Spleen (tissue), 11 donors: ENCODE measurements at regions not wholly inside any gene's neighbourhood (a gene's known extent, or its start where the extent isn't known, plus 50 kb on each side); places are given as distances from the start of the nearest gene placed in this dataset.
"Not testable (repeated sequence)": the region's sequence is repeated elsewhere in the genome, so short reads cannot be mapped to it uniquely, and the experiment has no call there.

Experiments
- DNase-seq: peaks from one replicate; pipeline ENCODE4 v3.0.0-alpha.2; 2020
- H3K27ac ChIP-seq, 8 donors: fragments of 200-600 bp; sonication (generic) in 7 of 8; 1 replicate in 4 of 8; 2 replicates in 4 of 8; pipeline versions ENCODE4 v1.5.0 to v1.8.0; 2016 to 2021; ENCODE audit warnings: inconsistent platforms in 4 of 8, mild to moderate bottlenecking in 4 of 8, moderate library complexity in 1 of 8
- H3K27me3 ChIP-seq, 7 donors: fragments of 200-600 bp; sonication (generic) in 6 of 7; replicated peaks in 1 of 7; 1 replicate in 4 of 7; 2 replicates in 3 of 7; pipeline versions ENCODE4 v1.5.0 to v1.8.0; 2016 to 2021; ENCODE audit warnings: inconsistent platforms in 3 of 7, mild to moderate bottlenecking in 1 of 7
- H3K36me3 ChIP-seq, 6 donors: fragments of 200-600 bp; sonication (generic) in 5 of 6; 1 replicate in 4 of 6; 2 replicates in 2 of 6; pipeline versions ENCODE4 v1.5.0 to v1.8.0; 2016 to 2021; ENCODE audit warnings: inconsistent platforms in 2 of 6
- H3K4me1 ChIP-seq, 6 donors: fragments of 200-600 bp; sonication (generic) in 5 of 6; 1 replicate in 3 of 6; 2 replicates in 3 of 6; pipeline versions ENCODE4 v1.5.0 to v1.8.0; 2016 to 2021; ENCODE audit warnings: inconsistent platforms in 3 of 6
- H3K4me3 ChIP-seq, 8 donors: fragments of 200-600 bp; sonication (generic) in 7 of 8; 1 replicate in 4 of 8; 2 replicates in 4 of 8; pipeline versions ENCODE4 v1.5.0 to v1.8.0; 2016 to 2021; ENCODE audit warnings: inconsistent platforms in 4 of 8, mild to moderate bottlenecking in 4 of 8, moderate library complexity in 2 of 8
- H3K9me3 ChIP-seq, 8 donors: fragments of 200-600 bp; sonication (generic) in 7 of 8; 1 replicate in 4 of 8; 2 replicates in 4 of 8; pipeline versions ENCODE4 v1.5.0 to v1.8.0; 2016 to 2021; ENCODE audit warnings: inconsistent platforms in 4 of 8
- POLR2A ChIP-seq, 3 donors: fragments of 450-650 bp; IDR thresholded peaks; one replicate each; pipeline ENCODE4 v1.5.1; 2017; ENCODE audit warnings: antibody characterized with exemption in 3 of 3, mild to moderate bottlenecking in 1 of 3
- POLR2AphosphoS5 ChIP-seq, 3 donors: sonication (generic); formaldehyde crosslinking; IDR thresholded peaks; one replicate each; pipeline ENCODE4 v1.5.1; 2017; ENCODE audit warnings: antibody characterized with exemption in 3 of 3
- WGBS, 5 donors: extraction: QIAGEN DNeasy Blood & Tissue Kit in 3 of 5; methylation state at CpG; one replicate each; pipeline versions ENCODE4 v1.1.5 to v1.1.7; 2013 to 2018; 5-methylcytosine and 5-hydroxymethylcytosine counted together
- intact Hi-C: fragments of 100-400 bp; cut with DNase I; formaldehyde crosslinking; loops from one replicate; pipeline ENCODE4 v1.15.0; 2023; ENCODE audit warnings: low total_unique reads
- TF ChIP-seq, protein P1 (sequence below), 11 experiments: fragments of 200-600 bp in 7 of 11; fragments of 450-650 bp in 4 of 11; sonication (generic) in 4 of 11; IDR thresholded peaks in 8 of 11; conservative IDR thresholded peaks in 3 of 11; 1 replicate in 7 of 11; 2 replicates in 4 of 11; pipeline versions ENCODE4 v1.4.0 to v1.8.0; 2016 to 2021; ENCODE audit warnings: antibody characterized with exemption in 11 of 11, inconsistent platforms in 4 of 11, mild to moderate bottlenecking in 1 of 11
- donor health status: healthy with polysubstance abuse.
- donor health status: DM: no; HTN: no; CAD: no; lungs with moderate emphysema.
- donor health status: DM: no; HTN: no; CAD: no.
- donor health status: Bipolar disorder and iron deficiency.
- donor health status: healthy.
- donor health status: DM: no; HTN: no; CAD: no.
- donor health status: DM: yes; HTN: yes; CAD: no.

- Histone ChIP-seq H3K27ac (no peak overlapping the region), H3K4me3 (peak overlapping the region in 1 of 8 donors; percentile 42), H3K4me1 (peaks cover 0 to 17% (median 11%) of the 10 kb centered on the region in 6 donors), H3K9me3 (no peaks in the 10 kb centered on the region), H3K36me3 (no peaks in the 10 kb centered on the region), H3K27me3 (peaks cover 0 to 95% (median 44%) of the 10 kb centered on the region in 7 donors)
- WGBS, 5 donors = 28 to 49% (median 40%) methylated on average over 29 to 31 of the region's 31 CpGs
- no peak for DNase-seq
- TF ChIP-seq, protein P1, sequence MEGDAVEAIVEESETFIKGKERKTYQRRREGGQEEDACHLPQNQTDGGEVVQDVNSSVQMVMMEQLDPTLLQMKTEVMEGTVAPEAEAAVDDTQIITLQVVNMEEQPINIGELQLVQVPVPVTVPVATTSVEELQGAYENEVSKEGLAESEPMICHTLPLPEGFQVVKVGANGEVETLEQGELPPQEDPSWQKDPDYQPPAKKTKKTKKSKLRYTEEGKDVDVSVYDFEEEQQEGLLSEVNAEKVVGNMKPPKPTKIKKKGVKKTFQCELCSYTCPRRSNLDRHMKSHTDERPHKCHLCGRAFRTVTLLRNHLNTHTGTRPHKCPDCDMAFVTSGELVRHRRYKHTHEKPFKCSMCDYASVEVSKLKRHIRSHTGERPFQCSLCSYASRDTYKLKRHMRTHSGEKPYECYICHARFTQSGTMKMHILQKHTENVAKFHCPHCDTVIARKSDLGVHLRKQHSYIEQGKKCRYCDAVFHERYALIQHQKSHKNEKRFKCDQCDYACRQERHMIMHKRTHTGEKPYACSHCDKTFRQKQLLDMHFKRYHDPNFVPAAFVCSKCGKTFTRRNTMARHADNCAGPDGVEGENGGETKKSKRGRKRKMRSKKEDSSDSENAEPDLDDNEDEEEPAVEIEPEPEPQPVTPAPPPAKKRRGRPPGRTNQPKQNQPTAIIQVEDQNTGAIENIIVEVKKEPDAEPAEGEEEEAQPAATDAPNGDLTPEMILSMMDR (IDR thresholded peaks at IDR 0.05 in 8 of 11, conservative IDR thresholded peaks at IDR 0.05 in 3 of 11) = no peak
- TF ChIP-seq POLR2AphosphoS5 (IDR thresholded peaks at IDR 0.05) (no peak), POLR2A (IDR thresholded peaks at IDR 0.05) (no peak)
- intact Hi-C loops = no loop called here
Observed at GRCh38 chr1:148353461-148354283, 129.4 kb downstream of the PPIAL4G start.

DNA sequence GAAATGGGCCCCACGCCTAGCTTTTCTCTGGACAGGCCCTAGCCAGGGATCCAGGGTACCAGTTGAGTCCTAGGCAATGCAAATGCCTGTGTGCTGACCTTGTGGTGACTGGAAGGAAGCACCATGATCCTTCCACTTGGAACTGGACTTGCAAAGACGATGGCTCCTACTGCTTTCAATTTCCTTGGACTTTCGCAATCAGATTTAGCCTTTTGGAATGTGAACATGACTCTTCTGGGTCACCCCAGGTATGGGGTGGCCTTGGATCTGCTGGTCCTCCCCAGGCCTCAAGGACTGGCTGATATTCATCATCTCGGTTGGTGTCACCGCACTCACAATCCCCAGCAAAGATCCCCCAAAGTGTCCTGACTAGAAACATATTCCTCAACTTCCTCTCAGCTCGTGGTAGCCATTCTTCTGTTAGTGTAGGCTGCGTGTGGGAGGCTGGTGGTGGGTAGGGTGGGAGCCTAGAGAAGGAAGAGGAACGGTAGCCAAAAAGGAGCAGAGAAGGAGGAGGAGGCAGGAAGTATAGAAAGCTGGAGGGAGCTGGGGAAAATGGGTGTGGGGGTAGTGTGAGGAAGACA is 130.5 kb downstream of the PPIAL4G start:
- Histone ChIP-seq H3K4me3 (no peak overlapping the region), H3K9me3 (no peaks in the 10 kb centered on the region), H3K27me3 (peaks cover 0 to 91% (median 42%) of the 10 kb centered on the region in 7 donors), H3K4me1 (peaks cover 0 to 17% (median 11%) of the 10 kb centered on the region in 6 donors), H3K36me3 (no peaks in the 10 kb centered on the region), H3K27ac (no peak overlapping the region)
- TF ChIP-seq, protein P1 (IDR thresholded peaks at IDR 0.05 in 8 of 11, conservative IDR thresholded peaks at IDR 0.05 in 3 of 11) = no peak
- DNase-seq = no peak
- intact Hi-C loops = no loop called here
- 52 to 69% (median 59%) methylated on average over 8 of the region's 8 CpGs for WGBS, 5 donors

GRCh38 chr1:148347781-148348180 is 135.3 kb downstream of the PPIAL4G start:
- intact Hi-C loops = no loop called here
- H3K4me1 ChIP-seq = no peaks in the 10 kb centered on the region
- DNase-seq = no peak
- no peak overlapping the region for H3K27ac ChIP-seq
- H3K4me3 ChIP-seq = no peak overlapping the region
- H3K9me3 ChIP-seq = no peaks in the 10 kb centered on the region
- peaks cover 0 to 58% (median 11%) of the 10 kb centered on the region in 7 donors for H3K27me3 ChIP-seq
- H3K36me3 ChIP-seq = no peaks in the 10 kb centered on the region
- TF ChIP-seq POLR2A (IDR thresholded peaks at IDR 0.05) (no peak), POLR2AphosphoS5 (IDR thresholded peaks at IDR 0.05) (no peak)
- TF ChIP-seq, protein P1 (IDR thresholded peaks at IDR 0.05 in 8 of 11, conservative IDR thresholded peaks at IDR 0.05 in 3 of 11) = no peak

DNA sequence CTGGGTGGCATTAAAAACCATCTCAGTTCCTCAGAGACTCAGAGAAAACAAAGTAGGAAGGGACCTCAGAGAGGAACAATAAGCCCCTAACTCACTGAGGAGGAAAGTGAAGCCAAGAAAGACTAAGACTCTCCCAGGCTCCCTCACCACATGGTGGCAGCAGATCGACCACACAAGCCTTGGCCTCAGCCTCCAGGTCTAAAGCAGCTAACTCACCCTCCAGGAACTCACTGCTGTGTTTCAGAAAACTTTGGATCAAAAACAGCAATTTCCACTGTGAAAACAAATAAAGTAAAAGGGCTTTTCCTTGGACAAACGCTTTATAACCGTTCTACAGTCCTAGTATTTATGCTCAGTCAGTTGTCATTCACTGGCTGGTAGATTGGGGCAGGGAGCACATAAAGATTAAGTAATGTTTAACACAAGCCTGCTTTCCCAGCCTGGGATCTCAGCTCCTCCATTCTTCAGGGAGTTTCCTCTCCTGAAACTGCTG is 137.4 kb downstream of the PPIAL4G start:
- H3K27me3 ChIP-seq = peaks cover 0 to 37% (median 0%) of the 10 kb centered on the region in 7 donors
- H3K4me1 ChIP-seq, H3K36me3 ChIP-seq, H3K4me3 ChIP-seq, H3K27ac ChIP-seq, intact Hi-C loops, DNase-seq, H3K9me3 ChIP-seq: not testable (repeated sequence)
- 1 to 3% (median 3%) methylated on average over 3 of the region's 3 CpGs for WGBS, 5 donors
- TF ChIP-seq, protein P1 (IDR thresholded peaks at IDR 0.05 in 8 of 11, conservative IDR thresholded peaks at IDR 0.05 in 3 of 11) = peak in 9 of 11 experiments; percentile 7 to 52 (median 38)

- H3K36me3 ChIP-seq, intact Hi-C loops, H3K27ac ChIP-seq, H3K4me3 ChIP-seq, H3K9me3 ChIP-seq, H3K4me1 ChIP-seq, DNase-seq: not testable (repeated sequence)
- H3K27me3 ChIP-seq = peaks cover 0 to 26% (median 0%) of the 10 kb centered on the region in 7 donors
- WGBS, 5 donors = 64 to 81% (median 72%) methylated on average over 2 of the region's 2 CpGs
Observed at GRCh38 chr1:148344651-148345050, 138.5 kb downstream of the PPIAL4G start.

GRCh38 chr1:148341729-148342128 is 141.4 kb downstream of the PPIAL4G start:
- H3K36me3 ChIP-seq, H3K9me3 ChIP-seq, H3K4me1 ChIP-seq, H3K4me3 ChIP-seq, intact Hi-C loops, H3K27ac ChIP-seq, DNase-seq: not testable (repeated sequence)
- 89 to 100% (median 96%) methylated on average over 1 of the region's 1 CpG for WGBS, 5 donors
- peaks cover 0 to 17% (median 0%) of the 10 kb centered on the region in 7 donors for H3K27me3 ChIP-seq
